Hepatocyte (in vitro differentiated cells): ENCODE measurements at regions not wholly inside any gene's neighbourhood (a gene's known extent, or its start where the extent isn't known, plus 50 kb on each side); places are given as distances from the start of the nearest gene placed in this dataset.

Experiments used
- EZH2 ChIP-seq: fragments of 200-600 bp; sonication (generic); IDR thresholded peaks from 2 replicates; pipeline ENCODE4 v1.6.1; 2016; ENCODE audit warnings: antibody characterized with exemption, mild to moderate bottlenecking, borderline replicate concordance
- EZH2phosphoT487 ChIP-seq: fragments of 200-600 bp; sonication (generic); IDR thresholded peaks from one replicate; pipeline ENCODE4 v1.6.1; 2018; ENCODE audit warnings: antibody characterized with exemption, mild to moderate bottlenecking, low read depth, moderate library complexity; ENCODE audit not compliant: unreplicated experiment, severe bottlenecking
- TF ChIP-seq, protein P1 (sequence below): fragments of 200-600 bp; sonication (generic); IDR thresholded peaks from 2 replicates; pipeline ENCODE4 v1.5.1; 2016; ENCODE audit warnings: antibody characterized with exemption, mild to moderate bottlenecking; ENCODE audit not compliant: poor library complexity

DNA sequence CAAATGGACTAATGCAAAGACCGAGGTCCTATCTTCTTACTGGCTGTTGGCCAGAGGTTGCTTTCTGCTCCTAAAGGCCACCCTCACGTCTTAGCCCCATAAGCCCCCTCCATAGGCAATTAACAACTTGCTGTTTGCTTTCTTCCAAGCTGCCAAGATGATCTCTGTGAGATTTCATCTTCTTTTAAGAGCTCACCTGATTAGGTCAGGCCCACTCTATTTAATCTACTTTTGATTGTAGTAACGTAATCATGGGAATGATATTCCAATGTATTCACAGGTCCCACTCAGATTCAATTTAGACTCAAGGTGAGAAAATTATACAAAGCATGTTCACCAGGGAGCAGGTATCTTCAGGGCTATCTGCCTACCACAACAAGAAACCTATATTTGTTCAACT is 84.4 kb upstream of the RAD23B start:
- TF ChIP-seq, protein P1, sequence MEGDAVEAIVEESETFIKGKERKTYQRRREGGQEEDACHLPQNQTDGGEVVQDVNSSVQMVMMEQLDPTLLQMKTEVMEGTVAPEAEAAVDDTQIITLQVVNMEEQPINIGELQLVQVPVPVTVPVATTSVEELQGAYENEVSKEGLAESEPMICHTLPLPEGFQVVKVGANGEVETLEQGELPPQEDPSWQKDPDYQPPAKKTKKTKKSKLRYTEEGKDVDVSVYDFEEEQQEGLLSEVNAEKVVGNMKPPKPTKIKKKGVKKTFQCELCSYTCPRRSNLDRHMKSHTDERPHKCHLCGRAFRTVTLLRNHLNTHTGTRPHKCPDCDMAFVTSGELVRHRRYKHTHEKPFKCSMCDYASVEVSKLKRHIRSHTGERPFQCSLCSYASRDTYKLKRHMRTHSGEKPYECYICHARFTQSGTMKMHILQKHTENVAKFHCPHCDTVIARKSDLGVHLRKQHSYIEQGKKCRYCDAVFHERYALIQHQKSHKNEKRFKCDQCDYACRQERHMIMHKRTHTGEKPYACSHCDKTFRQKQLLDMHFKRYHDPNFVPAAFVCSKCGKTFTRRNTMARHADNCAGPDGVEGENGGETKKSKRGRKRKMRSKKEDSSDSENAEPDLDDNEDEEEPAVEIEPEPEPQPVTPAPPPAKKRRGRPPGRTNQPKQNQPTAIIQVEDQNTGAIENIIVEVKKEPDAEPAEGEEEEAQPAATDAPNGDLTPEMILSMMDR: no peak
- TF ChIP-seq EZH2phosphoT487 (no peak), EZH2 (no peak)
